ENCODE measurements at regions not wholly inside any gene's neighbourhood (a gene's known extent, or its start where the extent isn't known, plus 50 kb on each side); places are given as distances from the start of the nearest gene placed in this dataset.

GRCh38 chr6:133796235-133796634, 92.7 kb upstream of the TCF21 start:
- no peak for FAIRE-seq
- Histone ChIP-seq H3K9ac (replicated peaks in 1 of 4; ENCODE audit: extremely low read depth in 1 of 4, low read depth in 3 of 4, low read length in 3 of 4) (no peak overlapping the region), H3K23ac (ENCODE audit: insufficient read length) (no peak overlapping the region), H3K23me2 (ENCODE audit: low read depth, low read length) (no peaks in the 10 kb centered on the region), H4K20me1 (replicated peaks in 1 of 2; ENCODE audit: control insufficient read depth in 1 of 2, insufficient read depth in 2 of 2, low read length in 2 of 2) (no peaks in the 10 kb centered on the region), H3K4me1 (replicated peaks in 1 of 4; ENCODE audit: control insufficient read depth in 3 of 4, insufficient read depth in 4 of 4, low read length in 3 of 4) (no peaks in the 10 kb centered on the region), H3K4me3 (ENCODE audit: extremely low read depth in 1 of 4, insufficient read depth in 2 of 4, low read depth in 3 of 4, low read length in 4 of 4) (no peak overlapping the region), H2AFZ (ENCODE audit: low read length) (no peak overlapping the region), H2BK120ac (replicated peaks; ENCODE audit: low read depth, low read length) (no peak overlapping the region), H3K18ac (ENCODE audit: extremely low read depth, low read length) (no peak overlapping the region), H4K91ac (replicated peaks; ENCODE audit: insufficient read length, low read length) (no peak overlapping the region), H3K4me2 (ENCODE audit: insufficient read depth in 1 of 2, low read depth in 2 of 2, low read length in 2 of 2) (no peak overlapping the region), H3K9me3 (ENCODE audit: insufficient read depth in 2 of 2, low read depth in 1 of 2, low read length in 1 of 2) (no peaks in the 10 kb centered on the region; a peak in 1 of 4 replicates), H3K79me1 (ENCODE audit: low read depth, low read length) (no peaks in the 10 kb centered on the region), H4K5ac (ENCODE audit: insufficient read length, low read depth, low read length) (no peak overlapping the region), H3K27ac (ENCODE audit: low read depth, low read length) (no peak overlapping the region), H4K8ac (ENCODE audit: extremely low read depth, insufficient read depth, low read length) (no peak overlapping the region), H2BK20ac (ENCODE audit: low read length) (no peak overlapping the region), H3K36me3 (ENCODE audit: control insufficient read depth in 2 of 4, insufficient read depth in 4 of 4, low read length in 3 of 4) (no peaks in the 10 kb centered on the region), H2BK12ac (ENCODE audit: low read depth, low read length) (no peak overlapping the region), H2BK5ac (ENCODE audit: low read depth, low read length) (no peak overlapping the region), H2BK15ac (ENCODE audit: low read length) (no peak overlapping the region), H3K27me3 (replicated peaks in 1 of 4; ENCODE audit: control insufficient read depth in 3 of 4, extremely low read depth in 1 of 4, insufficient read depth in 3 of 4, low read length in 3 of 4) (no peaks in the 10 kb centered on the region), H3K79me2 (ENCODE audit: control insufficient read depth in 1 of 2, insufficient read depth in 2 of 2, low read length in 2 of 2) (no peaks in the 10 kb centered on the region), H3K56ac (replicated peaks; ENCODE audit: insufficient read length, low read depth, low read length) (no peak overlapping the region), H3K4ac (replicated peaks; ENCODE audit: insufficient read length, low read depth, low read length) (no peak overlapping the region), H2AK5ac (ENCODE audit: low read depth, low read length) (no peak overlapping the region), H3K14ac (ENCODE audit: insufficient read length) (no peak overlapping the region)
- CTCF ChIA-PET (ENCODE audit: partially characterized antibody): interaction anchor here (0.9 to 1.6 kb wide), 5 partner anchors 9 to 137 kb away, joined by 3 to 4 read pairs (median 4); no protein-coding TSS in a partner anchor
- WGBS, 2 experiments (ENCODE audit: extremely low coverage in 1 of 2, insufficient coverage in 1 of 2, insufficient read length in 1 of 2, insufficient replicate concordance in 2 of 2, low coverage in 1 of 2, low lambda C conversion rate in 2 of 2, missing lambda C conversion rate in 1 of 2): 80% methylated on average over 1 of the region's 1 CpG; no CpG with 5 or more reads in 1 of the 2 experiments
- TF ChIP-seq TAF7 (optimal IDR thresholded peaks at IDR 0.05; ENCODE audit: borderline replicate concordance, low read depth, low read length) (no peak), YY1 (IDR thresholded peaks at IDR 0.05; ENCODE audit: low read depth, low read length) (no peak)
- POLR2A ChIA-PET (ENCODE audit: partially characterized antibody): no interaction called here
- no peak for DNase-seq (ENCODE audit: low read depth in 1 of 2, low spot score in 2 of 2)

All from H1 (cell line).